Adipocyte (in vitro differentiated cells): ENCODE measurements at regions not wholly inside any gene's neighbourhood (a gene's known extent, or its start where the extent isn't known, plus 50 kb on each side); places are given as distances from the start of the nearest gene placed in this dataset.

Source experiments
- DNase-seq: peaks from one replicate; pipeline ENCODE4 v3.0.0-alpha.2; 2015; ENCODE audit warnings: low read depth
- H3K27me3 ChIP-seq: replicated peaks from 2 replicates; pipeline ENCODE4 v1.7.0; 2013; ENCODE audit warnings: mild to moderate bottlenecking, low read length, moderate library complexity; ENCODE audit not compliant: control insufficient read depth, insufficient read depth
- H3K36me3 ChIP-seq: 2 replicates; pipeline ENCODE4 v1.7.0; 2013; ENCODE audit warnings: low read length, mild to moderate bottlenecking, moderate library complexity; ENCODE audit not compliant: control insufficient read depth, insufficient read depth, severe bottlenecking
- H3K4me1 ChIP-seq: 2 replicates; pipeline ENCODE4 v1.7.0; 2013; ENCODE audit warnings: mild to moderate bottlenecking, low read length, moderate library complexity; ENCODE audit not compliant: control insufficient read depth, insufficient read depth
- H3K4me3 ChIP-seq: 2 replicates; pipeline ENCODE4 v1.7.0; 2013; ENCODE audit warnings: mild to moderate bottlenecking, low read length, moderate library complexity
- H3K9ac ChIP-seq: 2 replicates; pipeline ENCODE4 v1.7.0; 2013; ENCODE audit warnings: mild to moderate bottlenecking, low read length, moderate library complexity
- H3K9me3 ChIP-seq: 2 replicates; pipeline ENCODE4 v1.7.0; 2013; ENCODE audit warnings: mild to moderate bottlenecking, low read length, moderate library complexity; ENCODE audit not compliant: control insufficient read depth

- H3K27me3 ChIP-seq, result peaks cover 31% of the 10 kb centered on the region
- DNase-seq, result no peak
- no peak overlapping the region for H3K9ac ChIP-seq
- peaks cover 10% of the 10 kb centered on the region for H3K4me1 ChIP-seq
- H3K9me3 ChIP-seq, result no peaks in the 10 kb centered on the region
- no peak overlapping the region for H3K4me3 ChIP-seq
- H3K36me3 ChIP-seq, result no peaks in the 10 kb centered on the region
Measured at GRCh38 chrX:134747006-134747405, 50.0 kb downstream of the PABIR2 start.

DNA sequence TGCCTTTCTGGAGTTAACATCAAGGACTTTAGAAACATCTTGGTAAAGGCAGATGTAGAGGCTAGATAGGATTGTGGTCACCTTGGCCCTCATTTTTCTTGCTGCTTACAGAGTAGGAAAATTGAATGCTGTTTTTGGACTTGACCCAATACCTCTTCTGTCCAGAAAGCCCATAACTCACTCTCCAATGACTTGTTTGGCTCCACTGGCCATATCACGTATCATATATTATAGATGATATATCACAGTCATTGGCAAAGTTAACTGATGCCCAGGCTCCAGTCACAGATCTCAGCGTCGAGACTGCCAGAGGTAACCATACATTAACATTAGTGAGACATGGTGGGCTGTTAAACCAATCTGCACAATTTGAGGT lies 50.6 kb downstream of the PABIR2 start:
- Histone ChIP-seq H3K9me3 (no peaks in the 10 kb centered on the region), H3K9ac (no peak overlapping the region), H3K4me1 (peaks cover 10% of the 10 kb centered on the region), H3K4me3 (no peak overlapping the region), H3K36me3 (no peaks in the 10 kb centered on the region), H3K27me3 (peaks cover 31% of the 10 kb centered on the region)
- no peak for DNase-seq

GRCh38 chrX:134745636-134746409 lies 51.2 kb downstream of the PABIR2 start:
- H3K4me1 ChIP-seq, result peaks cover 10% of the 10 kb centered on the region
- no peak for DNase-seq
- H3K4me3 ChIP-seq, result no peak overlapping the region
- H3K9ac ChIP-seq, result no peak overlapping the region
- H3K36me3 ChIP-seq, result no peaks in the 10 kb centered on the region
- H3K27me3 ChIP-seq, result peaks cover 33% of the 10 kb centered on the region
- H3K9me3 ChIP-seq, result peaks cover 2% of the 10 kb centered on the region

DNA sequence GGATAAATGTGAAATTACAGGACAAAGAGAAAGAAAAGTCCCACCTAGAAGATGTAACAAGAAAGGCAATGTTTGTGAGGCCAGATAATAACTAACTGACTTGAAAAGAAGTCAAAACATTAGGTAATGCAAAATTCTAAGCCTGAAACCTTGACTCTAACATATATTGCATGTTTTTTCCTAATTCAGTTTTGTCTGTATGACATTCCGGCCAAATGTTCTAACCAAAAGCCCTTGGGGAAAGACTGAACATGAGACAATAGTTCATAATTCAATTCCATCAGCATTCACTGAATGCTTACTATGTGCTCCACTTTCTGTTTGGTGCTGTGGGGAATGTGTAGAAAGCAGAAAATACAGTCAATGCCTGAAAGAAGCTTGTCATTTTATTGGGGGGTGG lies 53.9 kb downstream of the PABIR2 start:
- peak; percentile 82 for DNase-seq
- H3K9me3 ChIP-seq, result peaks cover 7% of the 10 kb centered on the region
- no peak overlapping the region for H3K9ac ChIP-seq
- no peaks in the 10 kb centered on the region for H3K36me3 ChIP-seq
- H3K4me1 ChIP-seq, result peaks cover 17% of the 10 kb centered on the region
- H3K4me3 ChIP-seq, result no peak overlapping the region
- H3K27me3 ChIP-seq, result peaks cover 26% of the 10 kb centered on the region

DNA sequence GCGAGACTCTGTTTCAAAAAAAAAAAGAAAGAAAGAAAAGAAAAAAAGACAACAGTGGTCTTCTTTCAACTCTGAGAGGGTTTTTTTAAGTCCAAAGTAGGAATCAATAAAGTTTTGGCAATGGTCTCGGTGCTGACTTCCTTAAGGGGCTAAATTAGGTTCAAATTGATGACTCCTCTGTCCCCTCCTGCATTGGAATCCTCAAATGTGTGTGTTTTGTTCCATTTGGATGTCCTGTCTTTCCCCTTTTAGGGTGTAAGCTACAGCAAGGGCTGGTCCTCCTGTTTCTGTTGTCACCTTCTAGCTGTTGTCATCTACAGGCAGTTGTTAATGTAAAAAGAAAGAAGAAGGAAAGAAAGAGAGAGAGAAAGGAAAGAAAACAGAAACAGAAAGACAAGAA lies 54.4 kb downstream of the PABIR2 start:
- Histone ChIP-seq H3K9me3 (peaks cover 7% of the 10 kb centered on the region), H3K27me3 (peaks cover 29% of the 10 kb centered on the region), H3K36me3 (no peaks in the 10 kb centered on the region), H3K4me3 (no peak overlapping the region), H3K4me1 (peaks cover 22% of the 10 kb centered on the region), H3K9ac (no peak overlapping the region)
- DNase-seq, result no peak

DNA sequence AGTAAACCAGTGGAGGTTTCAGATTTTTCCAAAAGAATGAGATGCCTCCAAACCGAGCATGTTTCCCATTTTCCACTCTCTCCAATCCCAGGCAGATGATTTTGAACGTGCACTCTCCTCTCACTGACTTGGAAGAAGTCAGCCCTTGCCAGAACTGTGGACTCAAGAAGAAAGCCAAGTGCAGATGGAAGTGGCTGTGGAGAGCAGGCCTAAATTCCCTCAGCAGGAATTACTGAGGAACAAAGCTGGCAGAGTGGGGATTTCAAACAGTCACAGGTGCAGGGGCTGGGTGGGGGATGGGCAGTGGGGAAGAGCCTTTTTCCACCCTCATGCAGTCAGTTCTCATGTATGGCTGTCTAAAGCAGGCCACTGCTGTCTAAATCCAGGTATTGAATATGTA lies 55.3 kb downstream of the PABIR2 start:
- H3K9me3 ChIP-seq, result peaks cover 7% of the 10 kb centered on the region
- no peak overlapping the region for H3K4me3 ChIP-seq
- H3K9ac ChIP-seq, result no peak overlapping the region
- peaks cover 25% of the 10 kb centered on the region for H3K27me3 ChIP-seq
- DNase-seq, result no peak
- H3K4me1 ChIP-seq, result peaks cover 28% of the 10 kb centered on the region
- H3K36me3 ChIP-seq, result no peaks in the 10 kb centered on the region

DNA sequence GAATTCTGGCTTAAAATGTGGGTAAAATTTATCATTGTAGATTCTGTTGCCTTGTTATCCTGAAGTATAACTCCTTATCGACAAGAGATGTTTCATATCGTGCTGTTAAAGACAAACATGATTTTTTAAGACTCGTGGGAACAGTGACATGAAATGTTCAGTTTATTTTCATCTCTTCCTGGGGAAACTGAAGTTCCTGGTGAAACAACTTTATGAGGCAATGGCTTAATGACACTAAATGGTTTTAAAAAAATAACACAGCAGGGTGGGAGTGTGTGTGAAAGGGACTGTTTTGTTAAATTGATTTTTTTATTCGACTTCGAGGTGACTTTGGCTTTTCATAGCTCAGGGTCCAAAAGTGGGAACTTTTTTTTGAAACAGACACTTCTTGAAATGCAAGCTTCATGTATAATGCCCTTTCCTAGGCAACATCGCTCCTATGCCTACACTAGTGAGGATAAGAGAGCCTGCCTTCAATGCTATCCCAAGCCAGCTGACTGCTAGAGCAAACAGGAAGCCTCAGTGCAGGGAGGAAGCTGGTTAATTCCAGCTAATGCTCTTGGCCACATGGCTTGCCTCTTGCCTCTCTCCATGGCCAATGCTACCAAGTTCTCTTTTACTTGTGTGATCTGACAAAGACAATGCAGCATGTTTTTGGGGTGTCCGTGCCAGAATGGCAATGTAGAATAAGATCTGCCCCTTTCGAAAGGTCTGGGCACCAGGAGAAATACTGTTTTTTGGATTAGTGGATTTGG lies 57.8 kb downstream of the PABIR2 start:
- H3K4me1 ChIP-seq, result peaks cover 32% of the 10 kb centered on the region
- H3K36me3 ChIP-seq, result no peaks in the 10 kb centered on the region
- no peak overlapping the region for H3K4me3 ChIP-seq
- H3K9ac ChIP-seq, result no peak overlapping the region
- peaks cover 7% of the 10 kb centered on the region for H3K9me3 ChIP-seq
- DNase-seq, result no peak
- peaks cover 13% of the 10 kb centered on the region for H3K27me3 ChIP-seq

GRCh38 chrX:134738445-134738844 lies 58.6 kb downstream of the PABIR2 start:
- no peak for DNase-seq
- Histone ChIP-seq H3K4me3 (no peak overlapping the region), H3K36me3 (no peaks in the 10 kb centered on the region), H3K27me3 (peaks cover 13% of the 10 kb centered on the region), H3K9me3 (peaks cover 7% of the 10 kb centered on the region), H3K9ac (no peak overlapping the region), H3K4me1 (peaks cover 29% of the 10 kb centered on the region)

GRCh38 chrX:134737721-134738369 lies 59.2 kb downstream of the PABIR2 start:
- peaks cover 7% of the 10 kb centered on the region for H3K9me3 ChIP-seq
- no peak overlapping the region for H3K4me3 ChIP-seq
- no peaks in the 10 kb centered on the region for H3K36me3 ChIP-seq
- no peak overlapping the region for H3K9ac ChIP-seq
- H3K27me3 ChIP-seq, result peaks cover 19% of the 10 kb centered on the region
- peaks cover 26% of the 10 kb centered on the region for H3K4me1 ChIP-seq
- DNase-seq, result no peak

- peaks cover 22% of the 10 kb centered on the region for H3K4me1 ChIP-seq
- H3K36me3 ChIP-seq, result no peaks in the 10 kb centered on the region
- H3K9ac ChIP-seq, result no peak overlapping the region
- peaks cover 27% of the 10 kb centered on the region for H3K27me3 ChIP-seq
- H3K9me3 ChIP-seq, result peaks cover 7% of the 10 kb centered on the region
- no peak overlapping the region for H3K4me3 ChIP-seq
- no peak for DNase-seq
Measured at GRCh38 chrX:134737061-134737460, 59.9 kb downstream of the PABIR2 start.

DNA sequence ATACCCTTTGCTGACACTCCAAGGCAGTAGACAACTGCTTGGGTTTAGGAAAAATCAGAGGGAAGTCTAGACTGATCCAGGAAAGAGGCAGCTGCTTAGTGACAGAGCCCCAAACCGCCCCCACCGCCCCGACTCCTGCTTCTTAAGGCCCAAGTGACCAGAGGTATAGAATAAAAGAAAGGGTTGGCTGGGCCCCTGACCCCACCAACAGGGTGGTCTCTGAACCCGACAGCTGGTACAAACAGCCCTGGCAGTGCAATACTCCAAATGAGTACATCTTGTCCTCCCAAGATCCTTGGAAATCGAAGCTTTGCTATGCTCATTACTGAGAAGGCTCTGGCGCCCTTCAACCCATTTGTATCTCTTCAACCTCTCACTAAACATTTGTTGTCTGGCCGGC lies 60.6 kb downstream of the PABIR2 start:
- Histone ChIP-seq H3K27me3 (peaks cover 28% of the 10 kb centered on the region), H3K36me3 (no peaks in the 10 kb centered on the region), H3K9me3 (peaks cover 12% of the 10 kb centered on the region), H3K4me3 (no peak overlapping the region), H3K9ac (no peak overlapping the region), H3K4me1 (peaks cover 22% of the 10 kb centered on the region)
- no peak for DNase-seq
